Suprapubic skin (tissue), 4 donors: ENCODE measurements at regions not wholly inside any gene's neighbourhood (a gene's known extent, or its start where the extent isn't known, plus 50 kb on each side); places are given as distances from the start of the nearest gene placed in this dataset.

Experiments
- EP300 ChIP-seq: sonication (generic); formaldehyde crosslinking; IDR thresholded peaks from one replicate; pipeline ENCODE4 v1.6.1; 2017; ENCODE audit warnings: antibody characterized with exemption
- POLR2A ChIP-seq, 2 donors: fragments of 450-650 bp; IDR thresholded peaks; one replicate each; pipeline ENCODE4 v1.6.1; 2017; ENCODE audit warnings: antibody characterized with exemption in 2 of 2, mild to moderate bottlenecking in 2 of 2, moderate library complexity in 2 of 2
- POLR2AphosphoS5 ChIP-seq, 3 donors: sonication (generic); formaldehyde crosslinking; IDR thresholded peaks; one replicate each; pipeline ENCODE4 v1.6.1; 2017; ENCODE audit warnings: antibody characterized with exemption in 3 of 3
- TF ChIP-seq, protein P1 (sequence below), 2 donors: fragments of 200-600 bp in 1 of 2; fragments of 450-650 bp in 1 of 2; sonication (generic) in 1 of 2; IDR thresholded peaks; one replicate each; pipeline ENCODE4 v1.5.1; 2016 to 2019; ENCODE audit warnings: antibody characterized with exemption in 2 of 2, mild to moderate bottlenecking in 1 of 2, moderate library complexity in 1 of 2

GRCh38 chr2:8447610-8448221, 234.1 kb upstream of the ID2 start:
- TF ChIP-seq POLR2A (IDR thresholded peaks at IDR 0.05) (no peak), POLR2AphosphoS5 (IDR thresholded peaks at IDR 0.05) (no peak), EP300 (no peak)
- TF ChIP-seq, protein P1, sequence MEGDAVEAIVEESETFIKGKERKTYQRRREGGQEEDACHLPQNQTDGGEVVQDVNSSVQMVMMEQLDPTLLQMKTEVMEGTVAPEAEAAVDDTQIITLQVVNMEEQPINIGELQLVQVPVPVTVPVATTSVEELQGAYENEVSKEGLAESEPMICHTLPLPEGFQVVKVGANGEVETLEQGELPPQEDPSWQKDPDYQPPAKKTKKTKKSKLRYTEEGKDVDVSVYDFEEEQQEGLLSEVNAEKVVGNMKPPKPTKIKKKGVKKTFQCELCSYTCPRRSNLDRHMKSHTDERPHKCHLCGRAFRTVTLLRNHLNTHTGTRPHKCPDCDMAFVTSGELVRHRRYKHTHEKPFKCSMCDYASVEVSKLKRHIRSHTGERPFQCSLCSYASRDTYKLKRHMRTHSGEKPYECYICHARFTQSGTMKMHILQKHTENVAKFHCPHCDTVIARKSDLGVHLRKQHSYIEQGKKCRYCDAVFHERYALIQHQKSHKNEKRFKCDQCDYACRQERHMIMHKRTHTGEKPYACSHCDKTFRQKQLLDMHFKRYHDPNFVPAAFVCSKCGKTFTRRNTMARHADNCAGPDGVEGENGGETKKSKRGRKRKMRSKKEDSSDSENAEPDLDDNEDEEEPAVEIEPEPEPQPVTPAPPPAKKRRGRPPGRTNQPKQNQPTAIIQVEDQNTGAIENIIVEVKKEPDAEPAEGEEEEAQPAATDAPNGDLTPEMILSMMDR (IDR thresholded peaks at IDR 0.05) = no peak
